DOHH2 (cell line): ENCODE measurements at regions not wholly inside any gene's neighbourhood (a gene's known extent, or its start where the extent isn't known, plus 50 kb on each side); places are given as distances from the start of the nearest gene placed in this dataset.

Experiments used
- H3F3A ChIP-seq: fragments of 200-600 bp; sonication (generic), shearing (Covaris generic); 2 replicates; pipeline ENCODE4 v1.6.0; 2016; ENCODE audit warnings: antibody characterized with exemption, mild to moderate bottlenecking; ENCODE audit not compliant: control insufficient read depth, insufficient read depth
- H3K27ac ChIP-seq: fragments of 200-600 bp; sonication (generic); 2 replicates; pipeline ENCODE4 v1.5.1; 2014; ENCODE audit warnings: low read depth, mild to moderate bottlenecking, low read length, moderate library complexity
- H3K27me3 ChIP-seq: fragments of 200-600 bp; sonication (generic); 2 replicates; pipeline ENCODE4 v1.6.1; 2014; ENCODE audit warnings: mild to moderate bottlenecking, low read length, mixed read lengths; ENCODE audit not compliant: control insufficient read depth
- H3K36me3 ChIP-seq: fragments of 200-600 bp; sonication (generic); 2 replicates; pipeline ENCODE4 v1.6.1; 2014; ENCODE audit warnings: mild to moderate bottlenecking, low read length, moderate library complexity, mixed read lengths; ENCODE audit not compliant: control insufficient read depth
- H3K4me1 ChIP-seq: fragments of 200-600 bp; sonication (generic); 2 replicates; pipeline ENCODE4 v1.6.1; 2014; ENCODE audit warnings: mild to moderate bottlenecking, low read length, mixed read lengths; ENCODE audit not compliant: control insufficient read depth
- H3K4me2 ChIP-seq: fragments of 200-600 bp; sonication (generic); 2 replicates; pipeline ENCODE4 v1.6.0; 2014; ENCODE audit warnings: mild to moderate bottlenecking, low read length, moderate library complexity
- H3K4me3 ChIP-seq: fragments of 200-600 bp; sonication (generic); 2 replicates; pipeline ENCODE4 v1.5.1; 2014; ENCODE audit warnings: mild to moderate bottlenecking, low read length, mixed read lengths
- H3K79me2 ChIP-seq: fragments of 200-600 bp; sonication (generic); 2 replicates; pipeline ENCODE4 v1.6.1; 2014; ENCODE audit warnings: mild to moderate bottlenecking, low read length, mixed read lengths; ENCODE audit not compliant: control insufficient read depth
- H3K9me2 ChIP-seq: fragments of 200-600 bp; sonication (generic); replicated peaks from 2 replicates; pipeline ENCODE4 v1.6.1; 2014; ENCODE audit warnings: mild to moderate bottlenecking, low read length, mixed read lengths; ENCODE audit not compliant: control insufficient read depth
- H3K9me3 ChIP-seq: fragments of 200-600 bp; sonication (generic); 2 replicates; pipeline ENCODE4 v1.6.1; 2014; ENCODE audit warnings: antibody characterized with exemption, low read length, mixed read lengths; ENCODE audit not compliant: control insufficient read depth, insufficient read depth
- H4K20me1 ChIP-seq: fragments of 200-600 bp; sonication (generic); 2 replicates; pipeline ENCODE4 v1.6.0; 2014; ENCODE audit warnings: low read depth, mild to moderate bottlenecking, antibody characterized with exemption, low read length, moderate library complexity; ENCODE audit not compliant: control insufficient read depth, insufficient read depth
- EZH2phosphoT487 ChIP-seq: fragments of 200-600 bp; sonication (generic); IDR thresholded peaks from 2 replicates; pipeline ENCODE4 v1.6.1; 2017; ENCODE audit warnings: borderline replicate concordance, mild to moderate bottlenecking, antibody characterized with exemption, low read length, moderate library complexity, mixed read lengths
- TF ChIP-seq, protein P1 (sequence below): fragments of 200-600 bp; sonication (generic); IDR thresholded peaks from one replicate; pipeline ENCODE4 v1.5.1; 2014; ENCODE audit warnings: antibody characterized with exemption, mild to moderate bottlenecking, low read depth, low read length; ENCODE audit not compliant: poor library complexity, severe bottlenecking

DNA sequence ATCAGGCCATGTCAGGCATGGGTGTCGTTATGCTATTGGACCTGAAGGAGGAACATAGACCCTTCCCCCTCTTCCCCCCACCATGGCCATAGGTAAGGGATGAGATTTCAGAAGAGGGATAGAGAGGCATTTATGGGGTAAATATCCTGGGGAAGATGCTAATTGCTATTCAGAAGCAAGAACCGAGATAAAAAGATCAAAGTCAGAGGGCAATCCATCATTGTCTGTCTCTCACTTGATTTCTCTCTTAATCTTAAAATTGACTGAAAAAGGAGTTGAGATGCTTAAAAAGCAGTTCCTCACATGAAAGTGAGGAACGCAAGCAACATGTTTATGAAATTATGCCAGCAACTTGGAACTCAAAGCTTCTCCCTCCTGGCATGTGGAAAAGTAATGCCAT, 212.0 kb downstream of the RPAP3 start:
- H3K4me1 ChIP-seq = no peaks in the 10 kb centered on the region
- H3K27ac ChIP-seq = no peak overlapping the region
- TF ChIP-seq, protein P1, sequence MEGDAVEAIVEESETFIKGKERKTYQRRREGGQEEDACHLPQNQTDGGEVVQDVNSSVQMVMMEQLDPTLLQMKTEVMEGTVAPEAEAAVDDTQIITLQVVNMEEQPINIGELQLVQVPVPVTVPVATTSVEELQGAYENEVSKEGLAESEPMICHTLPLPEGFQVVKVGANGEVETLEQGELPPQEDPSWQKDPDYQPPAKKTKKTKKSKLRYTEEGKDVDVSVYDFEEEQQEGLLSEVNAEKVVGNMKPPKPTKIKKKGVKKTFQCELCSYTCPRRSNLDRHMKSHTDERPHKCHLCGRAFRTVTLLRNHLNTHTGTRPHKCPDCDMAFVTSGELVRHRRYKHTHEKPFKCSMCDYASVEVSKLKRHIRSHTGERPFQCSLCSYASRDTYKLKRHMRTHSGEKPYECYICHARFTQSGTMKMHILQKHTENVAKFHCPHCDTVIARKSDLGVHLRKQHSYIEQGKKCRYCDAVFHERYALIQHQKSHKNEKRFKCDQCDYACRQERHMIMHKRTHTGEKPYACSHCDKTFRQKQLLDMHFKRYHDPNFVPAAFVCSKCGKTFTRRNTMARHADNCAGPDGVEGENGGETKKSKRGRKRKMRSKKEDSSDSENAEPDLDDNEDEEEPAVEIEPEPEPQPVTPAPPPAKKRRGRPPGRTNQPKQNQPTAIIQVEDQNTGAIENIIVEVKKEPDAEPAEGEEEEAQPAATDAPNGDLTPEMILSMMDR = no peak
- TF ChIP-seq EZH2phosphoT487 = no peak
- no peaks in the 10 kb centered on the region for H3K9me3 ChIP-seq
- no peaks in the 10 kb centered on the region for H3F3A ChIP-seq
- H3K9me2 ChIP-seq = no peaks in the 10 kb centered on the region
- 0 out of 2 replicates have a peak, but pooled peaks cover 3% of the 10 kb centered on the region for H3K27me3 ChIP-seq
- H3K4me3 ChIP-seq = no peak overlapping the region
- no peak overlapping the region for H3K4me2 ChIP-seq
- H3K79me2 ChIP-seq = no peaks in the 10 kb centered on the region
- no peaks in the 10 kb centered on the region for H4K20me1 ChIP-seq
- no peaks in the 10 kb centered on the region for H3K36me3 ChIP-seq

DNA sequence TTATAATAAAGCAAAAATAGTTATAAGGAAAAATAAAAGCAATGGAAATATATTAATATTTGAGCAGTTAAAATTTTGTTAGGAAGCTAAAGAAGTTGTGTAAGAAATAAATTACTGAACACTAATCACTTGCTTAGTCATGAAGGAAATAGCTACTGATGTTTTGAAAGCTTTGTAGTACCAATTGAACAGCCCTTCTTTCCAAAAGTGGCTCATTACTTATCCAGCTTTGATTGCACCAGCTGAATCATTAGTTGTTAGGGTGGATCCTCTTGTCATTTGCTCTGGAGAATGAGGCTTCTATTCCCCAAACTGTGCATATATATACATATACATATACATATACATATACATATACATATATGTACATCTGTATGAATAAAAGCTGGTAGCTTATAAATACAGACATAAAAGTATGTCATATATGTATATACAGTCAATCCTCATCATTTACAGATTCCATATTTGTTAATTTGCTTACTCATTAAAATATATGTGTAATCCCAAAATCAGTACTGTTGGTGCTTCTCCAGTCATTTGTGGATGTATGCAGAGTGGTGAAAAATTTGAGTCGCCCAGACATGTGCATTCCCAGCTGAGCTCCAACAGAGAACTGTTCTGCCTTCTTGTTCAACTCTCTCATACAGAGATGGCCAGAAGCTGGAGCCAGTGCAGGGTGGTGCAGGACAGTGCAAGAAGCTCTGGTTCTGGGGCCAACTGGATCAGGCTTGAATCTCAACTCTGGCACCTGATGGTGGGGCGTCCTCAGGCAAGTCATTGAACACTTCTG, 214.1 kb downstream of the RPAP3 start:
- Histone ChIP-seq H4K20me1 (no peaks in the 10 kb centered on the region), H3K36me3 (no peaks in the 10 kb centered on the region), H3K4me2 (no peak overlapping the region), H3K4me3 (no peak overlapping the region), H3K27ac (no peak overlapping the region), H3F3A (no peaks in the 10 kb centered on the region), H3K9me2 (no peaks in the 10 kb centered on the region), H3K27me3 (0 out of 2 replicates have a peak, but pooled peaks cover 3% of the 10 kb centered on the region), H3K79me2 (no peaks in the 10 kb centered on the region), H3K9me3 (no peaks in the 10 kb centered on the region), H3K4me1 (no peaks in the 10 kb centered on the region)
- TF ChIP-seq, protein P1 = no peak
- TF ChIP-seq EZH2phosphoT487 = no peak

DNA sequence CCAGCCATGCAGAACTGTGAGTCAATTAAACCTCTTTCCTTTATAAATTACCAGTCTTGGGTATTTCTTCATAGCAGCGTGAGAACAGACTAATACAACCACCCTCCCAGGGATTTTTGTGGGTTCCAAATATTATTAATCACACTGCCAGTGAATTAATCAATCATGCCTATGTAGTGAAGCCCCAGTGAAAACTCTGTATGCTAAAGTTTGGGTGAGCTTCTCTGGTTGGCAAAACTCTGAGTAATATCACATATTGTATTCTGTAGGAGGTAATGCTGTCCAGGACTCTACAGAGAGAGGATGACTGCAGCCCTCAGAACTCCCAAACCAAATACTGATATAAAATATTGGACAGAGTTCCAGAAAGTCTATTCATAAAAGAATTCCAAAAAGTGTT, 216.9 kb downstream of the RPAP3 start:
- no peak overlapping the region for H3K4me3 ChIP-seq
- no peaks in the 10 kb centered on the region for H3K36me3 ChIP-seq
- H3F3A ChIP-seq = no peaks in the 10 kb centered on the region
- no peak overlapping the region for H3K27ac ChIP-seq
- H3K4me2 ChIP-seq = no peak overlapping the region
- H3K9me3 ChIP-seq = no peaks in the 10 kb centered on the region
- H3K9me2 ChIP-seq = no peaks in the 10 kb centered on the region
- no peaks in the 10 kb centered on the region for H4K20me1 ChIP-seq
- no peaks in the 10 kb centered on the region for H3K4me1 ChIP-seq
- H3K79me2 ChIP-seq = no peaks in the 10 kb centered on the region
- no peak for TF ChIP-seq EZH2phosphoT487
- TF ChIP-seq, protein P1 = no peak
- no peaks in the 10 kb centered on the region for H3K27me3 ChIP-seq
